Sigmoid colon (tissue), 4 donors: ENCODE measurements at regions not wholly inside any gene's neighbourhood (a gene's known extent, or its start where the extent isn't known, plus 50 kb on each side); places are given as distances from the start of the nearest gene placed in this dataset.

ENCODE experiments used
- CTCF ChIP-seq, 4 experiments: fragments of 450-650 bp in 3 of 4; fragments of 200-600 bp in 1 of 4; IDR thresholded peaks; one replicate each; pipeline ENCODE4 v1.5.1; 2016 to 2019; ENCODE audit warnings: antibody characterized with exemption in 4 of 4, mild to moderate bottlenecking in 3 of 4, moderate library complexity in 2 of 4
- EP300 ChIP-seq, 4 donors: sonication (generic); formaldehyde crosslinking; IDR thresholded peaks; one replicate each; pipeline ENCODE4 v1.6.1; 2017; ENCODE audit warnings: antibody characterized with exemption in 4 of 4
- POLR2AphosphoS5 ChIP-seq, 4 donors: sonication (generic); formaldehyde crosslinking; IDR thresholded peaks; one replicate each; pipeline ENCODE4 v1.6.1; 2017; ENCODE audit warnings: antibody characterized with exemption in 4 of 4

- TF ChIP-seq CTCF (IDR thresholded peaks at IDR 0.05) (no peak), POLR2AphosphoS5 (IDR thresholded peaks at IDR 0.05) (no peak), EP300 (IDR thresholded peaks at IDR 0.05) (no peak)
These were observed 1899.4 kb downstream of the PCDH9 start for GRCh38 chr13:65330691-65331090.
